ENCODE measurements at regions not wholly inside any gene's neighbourhood (a gene's known extent, or its start where the extent isn't known, plus 50 kb on each side); places are given as distances from the start of the nearest gene placed in this dataset.
A peak's percentile ranks its signal among the peaks of the same experiment; 100 is the strongest.

DNA sequence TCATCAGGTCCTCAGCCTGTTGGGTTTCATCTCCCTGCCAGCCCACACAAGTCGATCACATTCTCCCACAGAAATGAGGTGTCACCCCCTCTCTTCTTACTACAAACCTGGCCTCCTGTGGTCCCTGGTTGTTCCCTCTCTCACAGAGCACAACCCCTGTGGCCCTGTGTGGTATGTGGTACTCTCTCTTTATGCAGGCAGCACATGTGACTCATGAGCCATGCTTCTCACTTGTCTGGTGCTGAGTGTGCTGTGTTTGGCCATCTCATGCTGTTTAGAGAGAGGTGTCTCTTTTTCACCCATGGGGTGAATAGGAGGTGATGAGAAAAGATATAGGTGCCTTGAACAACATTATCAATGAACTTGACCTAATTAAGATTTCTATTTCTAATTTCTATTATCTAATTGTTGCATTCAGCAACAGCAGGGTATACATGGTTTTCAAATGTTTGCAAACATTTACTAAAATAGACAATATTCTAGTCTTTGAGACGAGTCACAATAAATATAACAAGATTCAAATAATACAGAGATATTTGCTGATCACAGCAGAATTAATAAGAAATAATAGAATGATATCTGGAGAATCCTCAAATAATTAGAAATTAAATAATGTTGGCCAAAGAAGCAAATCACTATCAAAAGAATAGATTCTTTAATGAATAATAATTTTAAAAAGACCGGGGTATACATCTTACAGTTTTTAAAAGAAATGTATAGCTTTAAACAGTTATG is 633.8 kb upstream of the IGFBP3 start:
- intact Hi-C loops (cut with DNase I) = no loop called here
- peak; percentile 63 for FAIRE-seq

DNA sequence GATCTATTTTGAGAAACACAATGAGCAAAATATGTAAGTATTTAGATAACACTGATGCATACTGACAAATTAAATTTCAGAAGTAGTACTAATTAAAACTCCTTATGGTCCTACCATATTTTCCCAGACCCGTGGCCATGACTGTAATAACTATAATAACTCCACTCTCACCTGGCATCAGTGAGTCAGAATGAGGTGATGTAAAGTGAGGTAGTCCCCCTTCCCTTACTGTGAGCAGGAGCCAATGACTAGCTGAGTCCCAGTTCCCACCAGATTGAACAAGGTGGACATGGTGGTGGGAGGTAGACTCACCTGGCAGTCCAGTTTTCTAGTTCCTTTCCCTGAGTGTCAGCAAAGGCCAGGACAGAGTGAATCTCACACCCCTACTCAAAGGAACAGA is 630.5 kb upstream of the IGFBP3 start:
- H3K27ac ChIP-seq = no peak overlapping the region
- ATAC-seq = no peak
- peaks cover 0 to 2% (median 0%) of the 10 kb centered on the region in 3 donors for H3K4me1 ChIP-seq
- no peaks in the 10 kb centered on the region for H3K36me3 ChIP-seq
- TF ChIP-seq, protein P1, sequence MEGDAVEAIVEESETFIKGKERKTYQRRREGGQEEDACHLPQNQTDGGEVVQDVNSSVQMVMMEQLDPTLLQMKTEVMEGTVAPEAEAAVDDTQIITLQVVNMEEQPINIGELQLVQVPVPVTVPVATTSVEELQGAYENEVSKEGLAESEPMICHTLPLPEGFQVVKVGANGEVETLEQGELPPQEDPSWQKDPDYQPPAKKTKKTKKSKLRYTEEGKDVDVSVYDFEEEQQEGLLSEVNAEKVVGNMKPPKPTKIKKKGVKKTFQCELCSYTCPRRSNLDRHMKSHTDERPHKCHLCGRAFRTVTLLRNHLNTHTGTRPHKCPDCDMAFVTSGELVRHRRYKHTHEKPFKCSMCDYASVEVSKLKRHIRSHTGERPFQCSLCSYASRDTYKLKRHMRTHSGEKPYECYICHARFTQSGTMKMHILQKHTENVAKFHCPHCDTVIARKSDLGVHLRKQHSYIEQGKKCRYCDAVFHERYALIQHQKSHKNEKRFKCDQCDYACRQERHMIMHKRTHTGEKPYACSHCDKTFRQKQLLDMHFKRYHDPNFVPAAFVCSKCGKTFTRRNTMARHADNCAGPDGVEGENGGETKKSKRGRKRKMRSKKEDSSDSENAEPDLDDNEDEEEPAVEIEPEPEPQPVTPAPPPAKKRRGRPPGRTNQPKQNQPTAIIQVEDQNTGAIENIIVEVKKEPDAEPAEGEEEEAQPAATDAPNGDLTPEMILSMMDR (IDR thresholded peaks at IDR 0.05) = no peak
- DNase-seq = no peak
- H3K4me3 ChIP-seq = no peak overlapping the region
- no peak for FAIRE-seq
- intact Hi-C loops (cut with DNase I) = no loop called here
- no peaks in the 10 kb centered on the region for H3K9me3 ChIP-seq
- no peaks in the 10 kb centered on the region for H3K27me3 ChIP-seq
- 66 to 88% methylated on average over 1 of the region's 1 CpG for WGBS, 2 donors

More for the DNA sequence above, 633.8 kb upstream of the IGFBP3 start:
- WGBS, 2 donors = 74 to 84% methylated on average over 3 of the region's 3 CpGs
- H3K36me3 ChIP-seq = no peaks in the 10 kb centered on the region
- H3K27me3 ChIP-seq = no peaks in the 10 kb centered on the region
- H3K9me3 ChIP-seq = no peaks in the 10 kb centered on the region
- no peak overlapping the region for H3K27ac ChIP-seq
- H3K4me3 ChIP-seq = no peak overlapping the region
- ATAC-seq (no peak), DNase-seq (no peak)
- H3K4me1 ChIP-seq = peaks cover 0 to 5% (median 0%) of the 10 kb centered on the region in 3 donors
- TF ChIP-seq, protein P1 (IDR thresholded peaks at IDR 0.05) = no peak

- FAIRE-seq = no peak
- no peak overlapping the region for H3K4me3 ChIP-seq
- H3K27me3 ChIP-seq = no peaks in the 10 kb centered on the region
- intact Hi-C loops (cut with DNase I) = no loop called here
- H3K27ac ChIP-seq = no peak overlapping the region
- no peaks in the 10 kb centered on the region for H3K4me1 ChIP-seq
- no peaks in the 10 kb centered on the region for H3K36me3 ChIP-seq
- TF ChIP-seq, protein P1 (IDR thresholded peaks at IDR 0.05) = no peak
- DNase-seq = no peak
- no peaks in the 10 kb centered on the region for H3K9me3 ChIP-seq
- ATAC-seq = no peak
- 46 to 47% methylated on average over 5 of the region's 5 CpGs for WGBS, 2 donors
Measured at GRCh38 chr7:46550864-46551263, 629.8 kb upstream of the IGFBP3 start.

GRCh38 chr7:46549892-46550639 is 629.0 kb upstream of the IGFBP3 start:
- Histone ChIP-seq H3K36me3 (no peaks in the 10 kb centered on the region), H3K4me1 (no peaks in the 10 kb centered on the region), H3K27me3 (no peaks in the 10 kb centered on the region), H3K27ac (no peak overlapping the region), H3K9me3 (no peaks in the 10 kb centered on the region), H3K4me3 (no peak overlapping the region)
- TF ChIP-seq, protein P1 (IDR thresholded peaks at IDR 0.05) = no peak
- intact Hi-C loops (cut with DNase I) = no loop called here
- 67 to 76% methylated on average over 3 of the region's 3 CpGs for WGBS, 2 donors
- ATAC-seq (no peak), DNase-seq (no peak), FAIRE-seq (no peak)

GRCh38 chr7:46549347-46549746 is 628.3 kb upstream of the IGFBP3 start:
- no peak for FAIRE-seq
- WGBS, 2 donors = 35 to 49% methylated on average over 1 of the region's 1 CpG
- no peak for ATAC-seq

More at GRCh38 chr7:46549347-46549746, 628.3 kb upstream of the IGFBP3 start:
- no peaks in the 10 kb centered on the region for H3K9me3 ChIP-seq
- no peaks in the 10 kb centered on the region for H3K27me3 ChIP-seq
- H3K27ac ChIP-seq = no peak overlapping the region
- TF ChIP-seq, protein P1 (IDR thresholded peaks at IDR 0.05) = no peak
- intact Hi-C loops (cut with DNase I) = no loop called here
- H3K4me1 ChIP-seq = no peaks in the 10 kb centered on the region
- no peak for DNase-seq
- H3K36me3 ChIP-seq = no peaks in the 10 kb centered on the region
- H3K4me3 ChIP-seq = no peak overlapping the region
